H1 (cell line): ENCODE measurements at regions not wholly inside any gene's neighbourhood (a gene's known extent, or its start where the extent isn't known, plus 50 kb on each side); places are given as distances from the start of the nearest gene placed in this dataset.

Experiments used
- RBBP5 ChIP-seq: IDR thresholded peaks from 2 replicates; pipeline ENCODE4 v1.7.1; 2012; ENCODE audit warnings: low read depth, mild to moderate bottlenecking, inconsistent platforms, low read length, moderate library complexity, borderline replicate concordance

DNA sequence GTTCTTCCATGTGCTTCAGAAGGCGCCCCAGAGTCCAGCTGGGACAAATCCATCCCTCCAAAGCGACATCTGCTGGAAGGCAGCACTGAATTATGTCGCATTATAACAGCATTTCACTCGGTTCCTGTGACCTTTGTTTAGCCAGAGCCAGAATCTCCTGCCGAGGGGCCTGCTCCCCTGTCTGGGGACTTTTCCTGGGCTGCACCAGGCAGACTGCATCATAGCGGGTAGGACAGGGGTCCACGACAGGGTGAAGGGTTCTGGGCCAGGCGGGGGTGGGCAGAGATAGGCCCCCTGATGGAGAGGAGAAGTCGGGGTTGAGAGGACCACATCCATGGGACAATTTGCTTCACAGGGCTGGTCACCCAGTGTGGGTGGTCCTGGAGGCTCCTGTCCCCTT is 276.9 kb downstream of the MATN1 start (continued):
- no peak for TF ChIP-seq RBBP5
